Lower lobe of right lung (tissue), 2 donors: ENCODE measurements at regions not wholly inside any gene's neighbourhood (a gene's known extent, or its start where the extent isn't known, plus 50 kb on each side); places are given as distances from the start of the nearest gene placed in this dataset.

Source experiments
- ATAC-seq, 2 donors: fragments of 200-7000 bp; cut with Tn5 transposase; one replicate each; pipeline ENCODE4 v1.9.1; 2020 to 2022; ENCODE audit warnings: mild to moderate bottlenecking in 2 of 2, moderate library complexity in 2 of 2
- DNase-seq: peaks from one replicate; pipeline ENCODE4 v3.0.0-alpha.2; 2020
- H3K27ac ChIP-seq: fragments of 200-600 bp; one replicate; pipeline ENCODE4 v1.8.0; 2022
- H3K27me3 ChIP-seq: fragments of 200-600 bp; one replicate; pipeline ENCODE4 v1.8.0; 2022; ENCODE audit warnings: low read depth
- H3K36me3 ChIP-seq: fragments of 200-600 bp; one replicate; pipeline ENCODE4 v1.8.0; 2022; ENCODE audit warnings: mild to moderate bottlenecking
- H3K4me1 ChIP-seq: fragments of 200-600 bp; one replicate; pipeline ENCODE4 v1.8.0; 2022
- H3K4me3 ChIP-seq: fragments of 200-600 bp; one replicate; pipeline ENCODE4 v1.8.0; 2022; ENCODE audit warnings: mild to moderate bottlenecking
- H3K9me3 ChIP-seq: fragments of 200-600 bp; one replicate; pipeline ENCODE4 v1.8.0; 2022
- intact Hi-C: fragments of 100-400 bp; cut with DNase I; formaldehyde crosslinking; loops from one replicate; pipeline ENCODE4 v1.11.0; 2022
- TF ChIP-seq, protein P1 (sequence below): fragments of 200-600 bp; IDR thresholded peaks from one replicate; pipeline ENCODE4 v1.8.0; 2022; ENCODE audit warnings: antibody characterized with exemption, mild to moderate bottlenecking
- donor health status: DM: no; HTN: yes; CAD: no; lungs with severe emphysema.

DNA sequence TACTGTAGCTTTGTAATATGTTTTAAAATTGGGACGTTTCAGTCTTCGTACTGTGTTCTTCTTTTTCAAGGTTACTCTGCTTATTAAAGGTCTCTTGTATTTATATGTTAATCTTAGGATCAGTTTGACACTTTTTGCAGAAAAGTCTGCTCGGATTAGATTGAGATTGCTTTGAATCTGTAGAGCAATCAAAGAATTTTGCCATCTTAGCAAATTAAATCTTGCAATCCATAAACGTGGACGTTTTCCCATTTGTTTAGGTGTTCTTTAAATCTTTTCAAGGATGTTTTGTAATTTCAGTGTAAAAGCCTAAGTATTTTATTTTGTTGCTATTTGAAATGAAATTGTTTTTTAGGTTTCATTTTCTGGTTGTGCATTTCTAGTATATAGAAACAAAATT, 78.0 kb upstream of the GTSF1L start:
- Histone ChIP-seq H3K4me1 (no peaks in the 10 kb centered on the region), H3K27ac (no peak overlapping the region), H3K9me3 (peaks cover 26% of the 10 kb centered on the region), H3K4me3 (no peak overlapping the region), H3K36me3 (no peaks in the 10 kb centered on the region), H3K27me3 (no peaks in the 10 kb centered on the region)
- intact Hi-C loops: no loop called here
- no peak for ATAC-seq
- TF ChIP-seq, protein P1, sequence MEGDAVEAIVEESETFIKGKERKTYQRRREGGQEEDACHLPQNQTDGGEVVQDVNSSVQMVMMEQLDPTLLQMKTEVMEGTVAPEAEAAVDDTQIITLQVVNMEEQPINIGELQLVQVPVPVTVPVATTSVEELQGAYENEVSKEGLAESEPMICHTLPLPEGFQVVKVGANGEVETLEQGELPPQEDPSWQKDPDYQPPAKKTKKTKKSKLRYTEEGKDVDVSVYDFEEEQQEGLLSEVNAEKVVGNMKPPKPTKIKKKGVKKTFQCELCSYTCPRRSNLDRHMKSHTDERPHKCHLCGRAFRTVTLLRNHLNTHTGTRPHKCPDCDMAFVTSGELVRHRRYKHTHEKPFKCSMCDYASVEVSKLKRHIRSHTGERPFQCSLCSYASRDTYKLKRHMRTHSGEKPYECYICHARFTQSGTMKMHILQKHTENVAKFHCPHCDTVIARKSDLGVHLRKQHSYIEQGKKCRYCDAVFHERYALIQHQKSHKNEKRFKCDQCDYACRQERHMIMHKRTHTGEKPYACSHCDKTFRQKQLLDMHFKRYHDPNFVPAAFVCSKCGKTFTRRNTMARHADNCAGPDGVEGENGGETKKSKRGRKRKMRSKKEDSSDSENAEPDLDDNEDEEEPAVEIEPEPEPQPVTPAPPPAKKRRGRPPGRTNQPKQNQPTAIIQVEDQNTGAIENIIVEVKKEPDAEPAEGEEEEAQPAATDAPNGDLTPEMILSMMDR: no peak
- no peak for DNase-seq

DNA sequence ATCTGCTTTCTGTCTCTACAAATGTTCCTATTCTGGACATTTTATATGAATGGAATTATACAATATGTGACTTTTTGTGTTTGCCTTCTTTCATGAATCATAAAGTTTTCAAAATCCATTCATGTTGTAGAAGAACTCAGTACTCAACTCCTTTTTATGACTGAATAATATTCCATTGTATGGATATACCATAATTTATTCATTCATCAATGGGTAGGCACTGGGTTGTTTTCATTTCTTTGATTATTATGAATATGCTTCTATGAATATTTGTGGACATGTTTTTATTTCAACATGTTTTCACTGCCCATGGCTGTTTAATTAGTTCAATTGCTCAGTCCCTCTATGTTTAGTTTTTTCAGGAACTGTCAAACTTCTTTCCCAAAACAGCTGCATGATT, 76.5 kb upstream of the GTSF1L start:
- intact Hi-C loops: no loop called here
- Histone ChIP-seq H3K4me1 (no peaks in the 10 kb centered on the region), H3K36me3 (no peaks in the 10 kb centered on the region), H3K9me3 (peaks cover 14% of the 10 kb centered on the region), H3K27ac (no peak overlapping the region), H3K4me3 (no peak overlapping the region), H3K27me3 (no peaks in the 10 kb centered on the region)
- ATAC-seq: no peak
- no peak for DNase-seq
- TF ChIP-seq, protein P1: no peak

DNA sequence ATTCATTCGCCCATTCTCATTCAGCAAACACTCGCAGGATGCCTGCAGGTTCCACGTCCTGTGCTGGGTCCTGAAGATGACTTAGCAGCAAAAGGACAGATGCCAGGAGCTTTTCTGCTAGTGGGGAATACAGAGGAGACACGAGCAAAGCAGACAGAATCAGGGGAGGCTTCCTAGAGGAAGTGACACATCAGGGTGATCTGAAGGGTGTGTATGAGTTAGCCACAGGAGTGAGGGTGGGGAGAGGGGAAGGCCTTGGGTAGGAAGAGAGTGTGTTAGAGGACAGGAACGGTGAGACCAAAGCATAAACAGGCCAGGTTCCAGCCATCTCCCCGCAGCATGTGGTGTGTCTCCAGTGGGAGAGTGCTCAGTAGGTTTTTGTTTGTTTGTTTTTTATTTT, 73.4 kb upstream of the GTSF1L start:
- Histone ChIP-seq H3K4me1 (no peaks in the 10 kb centered on the region), H3K27ac (no peak overlapping the region), H3K9me3 (peaks cover 14% of the 10 kb centered on the region), H3K4me3 (no peak overlapping the region), H3K27me3 (no peaks in the 10 kb centered on the region), H3K36me3 (no peaks in the 10 kb centered on the region)
- no peak for ATAC-seq
- intact Hi-C loops: no loop called here
- DNase-seq: no peak
- TF ChIP-seq, protein P1: no peak

DNA sequence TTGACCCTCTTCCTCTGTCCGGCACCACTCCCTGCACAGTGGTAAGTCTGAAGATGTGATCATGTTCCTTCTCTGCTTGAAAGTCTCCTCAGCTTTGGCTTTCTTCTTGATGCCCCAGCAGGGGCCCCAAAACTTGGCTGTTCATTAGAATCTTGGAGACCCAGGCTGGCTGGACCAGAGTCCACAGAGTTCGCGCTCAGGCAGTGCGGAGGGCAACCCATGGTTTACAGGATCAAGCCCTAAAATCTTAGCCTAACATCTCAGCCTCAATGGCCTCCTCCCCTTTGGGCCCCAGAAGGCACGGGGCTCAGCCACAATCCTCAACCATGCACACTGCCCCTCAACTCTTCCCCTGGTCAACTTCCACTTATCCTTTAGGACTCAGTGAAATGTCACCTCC, 72.9 kb upstream of the GTSF1L start:
- Histone ChIP-seq H3K27ac (no peak overlapping the region), H3K4me1 (no peaks in the 10 kb centered on the region), H3K9me3 (peaks cover 11% of the 10 kb centered on the region), H3K36me3 (no peaks in the 10 kb centered on the region), H3K27me3 (no peaks in the 10 kb centered on the region), H3K4me3 (no peak overlapping the region)
- ATAC-seq (no peak), DNase-seq (no peak)
- intact Hi-C loops: no loop called here
- TF ChIP-seq, protein P1: no peak

DNA sequence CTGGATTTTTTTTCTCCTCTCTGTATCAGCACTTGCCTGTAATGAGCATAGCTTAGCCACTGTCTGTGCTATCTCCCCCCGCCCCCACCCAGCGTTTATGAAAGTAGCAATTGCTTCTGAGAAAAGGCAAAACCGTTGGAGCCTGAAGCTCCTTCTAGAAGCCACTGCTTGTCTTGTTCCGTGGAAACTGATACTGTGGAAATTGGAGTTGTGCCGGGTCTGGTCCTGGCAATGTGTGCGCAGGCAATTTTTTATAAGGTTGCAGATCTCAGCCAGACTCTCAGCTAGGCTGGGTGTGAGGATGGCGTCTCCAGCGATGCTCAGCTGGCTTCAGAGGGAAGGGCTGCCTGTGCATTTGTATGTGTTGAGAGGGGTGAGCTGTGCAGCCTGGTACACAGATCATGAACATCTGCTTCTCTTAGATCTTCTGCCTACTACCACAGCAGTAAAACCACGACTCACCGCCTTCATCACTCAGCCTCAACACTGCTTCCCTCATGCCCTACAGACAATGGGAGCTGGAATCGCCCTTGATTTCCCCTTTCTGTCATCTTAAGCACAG, 72.4 kb upstream of the GTSF1L start:
- DNase-seq: no peak
- Histone ChIP-seq H3K4me1 (no peaks in the 10 kb centered on the region), H3K27me3 (no peaks in the 10 kb centered on the region), H3K27ac (no peak overlapping the region), H3K36me3 (no peaks in the 10 kb centered on the region), H3K4me3 (no peak overlapping the region), H3K9me3 (peaks cover 6% of the 10 kb centered on the region)
- intact Hi-C loops: no loop called here
- ATAC-seq: no peak
- TF ChIP-seq, protein P1: no peak
